ENCODE measurements at regions not wholly inside any gene's neighbourhood (a gene's known extent, or its start where the extent isn't known, plus 50 kb on each side); places are given as distances from the start of the nearest gene placed in this dataset.

DNA sequence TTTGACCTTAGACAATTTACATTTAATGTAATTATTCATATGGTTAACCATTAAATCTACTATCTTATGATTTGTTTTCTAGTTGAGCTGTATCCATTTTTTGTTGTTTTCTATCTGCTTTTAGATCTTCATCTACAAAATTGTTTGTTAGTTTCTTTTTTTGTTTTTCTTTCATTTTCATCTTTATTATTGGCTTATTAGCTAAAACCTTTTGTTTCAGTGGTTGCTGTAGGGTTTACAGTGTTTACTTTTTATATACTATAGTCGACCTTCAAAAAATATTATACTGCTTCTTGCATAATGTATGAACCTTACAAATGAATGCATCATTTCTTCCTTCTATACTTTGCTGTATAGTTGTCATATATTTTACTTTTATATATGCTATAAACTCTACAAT is 651.6 kb upstream of the PLXNA2 start:
- CTCF ChIA-PET = no interaction called here
- DNase-seq (ENCODE audit: extremely low spot score) = no peak
- no peak for TF ChIP-seq L3MBTL2 (conservative IDR thresholded peaks at IDR 0.05)
- TF ChIP-seq CTBP1 (IDR thresholded peaks at IDR 0.05; ENCODE audit: borderline replicate concordance) = no peak
- no peak for TF ChIP-seq FOXA1 (IDR thresholded peaks at IDR 0.05)
- no peak for TF ChIP-seq FOXM1 (IDR thresholded peaks at IDR 0.05; ENCODE audit: borderline replicate concordance)
- TF ChIP-seq SUZ12 (IDR thresholded peaks at IDR 0.05) = no peak
- TF ChIP-seq HDGF (IDR thresholded peaks at IDR 0.05; ENCODE audit: borderline replicate concordance) = no peak
- TF ChIP-seq BHLHE40 (IDR thresholded peaks at IDR 0.05; ENCODE audit: borderline replicate concordance) = no peak
- TF ChIP-seq ELF4 (IDR thresholded peaks at IDR 0.05) = no peak
- TF ChIP-seq NFRKB (IDR thresholded peaks at IDR 0.05) = no peak
- TF ChIP-seq, protein P1, sequence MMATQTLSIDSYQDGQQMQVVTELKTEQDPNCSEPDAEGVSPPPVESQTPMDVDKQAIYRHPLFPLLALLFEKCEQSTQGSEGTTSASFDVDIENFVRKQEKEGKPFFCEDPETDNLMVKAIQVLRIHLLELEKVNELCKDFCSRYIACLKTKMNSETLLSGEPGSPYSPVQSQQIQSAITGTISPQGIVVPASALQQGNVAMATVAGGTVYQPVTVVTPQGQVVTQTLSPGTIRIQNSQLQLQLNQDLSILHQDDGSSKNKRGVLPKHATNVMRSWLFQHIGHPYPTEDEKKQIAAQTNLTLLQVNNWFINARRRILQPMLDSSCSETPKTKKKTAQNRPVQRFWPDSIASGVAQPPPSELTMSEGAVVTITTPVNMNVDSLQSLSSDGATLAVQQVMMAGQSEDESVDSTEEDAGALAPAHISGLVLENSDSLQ (IDR thresholded peaks at IDR 0.05) = no peak
- TF ChIP-seq TARDBP (IDR thresholded peaks at IDR 0.05) = no peak
- POLR2A ChIA-PET = no interaction called here

DNA sequence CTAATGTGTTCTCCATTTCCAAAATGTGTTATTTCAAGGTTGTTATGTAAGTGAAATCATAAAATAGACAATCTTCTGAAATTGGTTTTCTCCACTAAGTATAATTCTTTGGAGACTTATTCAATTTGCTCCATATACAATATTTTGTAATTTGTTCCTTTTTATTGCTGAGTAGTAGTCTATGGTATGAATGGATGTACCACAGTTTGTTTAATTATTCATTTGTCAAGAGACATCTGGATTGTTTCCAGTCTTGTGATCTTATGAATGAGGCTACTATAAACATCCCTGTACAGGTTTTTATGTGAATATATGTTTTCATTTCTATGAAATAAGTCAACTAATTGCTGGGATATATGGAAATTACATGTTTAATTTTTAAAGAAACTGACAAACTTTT is 652.6 kb upstream of the PLXNA2 start:
- no peak for DNase-seq (ENCODE audit: extremely low spot score)
- ChIA-PET POLR2A (no interaction called here), CTCF (no interaction called here)
- TF ChIP-seq NFRKB (IDR thresholded peaks at IDR 0.05) (no peak), FOXA1 (IDR thresholded peaks at IDR 0.05) (no peak), BHLHE40 (IDR thresholded peaks at IDR 0.05; ENCODE audit: borderline replicate concordance) (no peak), FOXK2 (IDR thresholded peaks at IDR 0.05) (no peak), LEF1 (IDR thresholded peaks at IDR 0.05; ENCODE audit: borderline replicate concordance) (no peak), ELF4 (IDR thresholded peaks at IDR 0.05) (no peak), ZNF384 (IDR thresholded peaks at IDR 0.05) (no peak), ARNT (IDR thresholded peaks at IDR 0.05) (no peak), SP1 (IDR thresholded peaks at IDR 0.05) (no peak), L3MBTL2 (conservative IDR thresholded peaks at IDR 0.05) (no peak), SUZ12 (IDR thresholded peaks at IDR 0.05) (no peak), CTBP1 (IDR thresholded peaks at IDR 0.05; ENCODE audit: borderline replicate concordance) (no peak)

DNA sequence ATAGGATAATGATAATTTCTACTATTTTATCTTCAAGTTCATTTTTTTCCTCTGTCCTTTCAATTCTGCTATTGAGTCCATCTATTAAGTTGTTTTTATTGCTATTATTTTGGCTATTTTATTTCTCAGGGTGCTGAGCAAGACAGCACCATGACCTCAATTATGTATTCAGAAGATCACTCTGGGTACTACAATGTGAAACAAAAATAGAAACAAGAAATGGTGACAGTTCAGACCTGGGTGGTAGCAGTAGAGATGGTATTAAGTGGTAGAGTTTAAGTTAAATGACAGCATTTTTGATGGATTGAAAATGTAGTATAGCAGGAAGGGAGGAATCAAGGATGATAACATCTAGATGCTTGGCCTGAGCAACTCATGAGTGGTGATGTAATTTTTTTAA is 655.3 kb upstream of the PLXNA2 start:
- POLR2A ChIA-PET = no interaction called here
- CTCF ChIA-PET = no interaction called here
- TF ChIP-seq, protein P1 (IDR thresholded peaks at IDR 0.05) = no peak
- no peak for TF ChIP-seq LEF1 (IDR thresholded peaks at IDR 0.05; ENCODE audit: borderline replicate concordance)
- no peak for TF ChIP-seq NFRKB (IDR thresholded peaks at IDR 0.05)
- no peak for DNase-seq (ENCODE audit: extremely low spot score)

DNA sequence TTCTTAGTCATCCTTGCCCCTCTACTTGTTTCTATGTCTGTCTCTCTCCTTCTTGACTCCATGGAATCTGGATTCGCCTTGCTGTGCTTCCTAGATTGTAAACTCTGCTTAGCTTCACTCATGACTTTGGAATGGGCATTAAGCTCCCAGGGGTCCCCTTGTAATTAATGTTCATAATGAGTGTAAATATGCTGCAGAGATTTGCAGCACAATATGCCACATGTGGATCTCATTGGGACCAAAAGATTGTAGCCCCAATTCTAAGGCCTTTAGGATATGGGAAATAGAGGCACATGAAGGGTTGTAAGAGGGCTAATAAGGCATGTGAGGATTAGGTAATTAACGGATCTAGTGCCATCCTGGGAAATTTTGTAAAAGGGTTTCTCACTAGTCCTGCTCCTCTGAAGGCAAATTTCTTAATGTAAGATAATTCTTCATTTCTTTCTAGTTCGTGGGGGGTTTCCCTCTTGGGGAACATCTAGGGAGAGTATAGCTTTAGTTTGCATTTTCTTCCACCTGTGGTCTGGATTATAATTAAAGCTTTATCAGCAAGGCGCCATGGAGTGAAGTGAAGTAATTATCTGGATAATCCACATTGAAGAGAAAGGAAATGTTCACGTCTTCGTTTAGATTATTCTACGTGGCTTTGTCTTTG is 659.2 kb upstream of the PLXNA2 start:
- DNase-seq (ENCODE audit: extremely low spot score) = no peak
- ChIA-PET CTCF (no interaction called here), POLR2A (no interaction called here)
- TF ChIP-seq SP1 (IDR thresholded peaks at IDR 0.05) (no peak), BHLHE40 (IDR thresholded peaks at IDR 0.05; ENCODE audit: borderline replicate concordance) (no peak), L3MBTL2 (conservative IDR thresholded peaks at IDR 0.05) (no peak), ELF4 (IDR thresholded peaks at IDR 0.05) (no peak), LEF1 (IDR thresholded peaks at IDR 0.05; ENCODE audit: borderline replicate concordance) (no peak), TARDBP (IDR thresholded peaks at IDR 0.05) (no peak), NFRKB (IDR thresholded peaks at IDR 0.05) (no peak), FOXK2 (IDR thresholded peaks at IDR 0.05) (no peak), FOXM1 (IDR thresholded peaks at IDR 0.05; ENCODE audit: borderline replicate concordance) (no peak), SUZ12 (IDR thresholded peaks at IDR 0.05) (no peak), HDGF (IDR thresholded peaks at IDR 0.05; ENCODE audit: borderline replicate concordance) (no peak), ARNT (IDR thresholded peaks at IDR 0.05) (no peak), ZNF384 (IDR thresholded peaks at IDR 0.05) (no peak), FOXA1 (IDR thresholded peaks at IDR 0.05) (no peak)

DNA sequence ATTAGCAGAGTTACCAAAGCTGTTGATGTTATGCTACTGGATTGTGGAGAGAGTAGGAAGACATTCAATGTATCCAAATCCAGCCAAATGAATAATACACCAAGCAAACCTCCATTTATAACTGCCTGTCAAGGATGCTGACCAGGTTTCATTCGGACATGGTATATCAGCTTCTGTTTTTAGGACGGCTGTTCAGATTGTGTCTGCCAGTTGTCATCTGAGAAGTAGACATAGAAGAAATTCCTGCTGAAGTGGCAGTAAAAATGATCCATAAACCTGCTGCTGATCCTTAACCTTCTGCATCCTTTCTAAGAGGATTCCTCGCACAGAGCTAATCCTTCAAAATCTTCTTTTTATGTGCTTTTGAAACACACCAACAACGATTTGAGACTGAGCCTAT is 663.6 kb upstream of the PLXNA2 start:
- DNase-seq (ENCODE audit: extremely low spot score) = no peak
- ChIA-PET CTCF (no interaction called here), POLR2A (no interaction called here)
- TF ChIP-seq SP1 (IDR thresholded peaks at IDR 0.05) (no peak), NFRKB (IDR thresholded peaks at IDR 0.05) (no peak), ELF4 (IDR thresholded peaks at IDR 0.05) (no peak), CTBP1 (IDR thresholded peaks at IDR 0.05; ENCODE audit: borderline replicate concordance) (no peak), ZNF384 (IDR thresholded peaks at IDR 0.05) (no peak), HDGF (IDR thresholded peaks at IDR 0.05; ENCODE audit: borderline replicate concordance) (no peak), LEF1 (IDR thresholded peaks at IDR 0.05; ENCODE audit: borderline replicate concordance) (no peak), SUZ12 (IDR thresholded peaks at IDR 0.05) (no peak), ARNT (IDR thresholded peaks at IDR 0.05) (no peak), FOXA1 (IDR thresholded peaks at IDR 0.05) (no peak), BHLHE40 (IDR thresholded peaks at IDR 0.05; ENCODE audit: borderline replicate concordance) (no peak), FOXM1 (IDR thresholded peaks at IDR 0.05; ENCODE audit: borderline replicate concordance) (no peak), L3MBTL2 (conservative IDR thresholded peaks at IDR 0.05) (no peak), TARDBP (IDR thresholded peaks at IDR 0.05) (no peak)
- TF ChIP-seq, protein P1 (IDR thresholded peaks at IDR 0.05) = no peak
